Osteocyte (in vitro differentiated cells): ENCODE measurements at regions not wholly inside any gene's neighbourhood (a gene's known extent, or its start where the extent isn't known, plus 50 kb on each side); places are given as distances from the start of the nearest gene placed in this dataset.

Experiments
- DNase-seq: peaks from one replicate; pipeline ENCODE4 v3.0.0; 2021; ENCODE audit warnings: mixed read lengths; ENCODE audit not compliant: unreplicated experiment; ENCODE audit errors: extremely low spot score
- H3K27ac Mint-ChIP-seq: one replicate; pipeline ENCODE4 v1.8.0; 2021; ENCODE audit warnings: mild to moderate bottlenecking, mixed read lengths; ENCODE audit not compliant: unreplicated experiment
- H3K27me3 Mint-ChIP-seq: one replicate; pipeline ENCODE4 v1.8.0; 2021; ENCODE audit warnings: mixed read lengths; ENCODE audit not compliant: unreplicated experiment
- H3K36me3 Mint-ChIP-seq: one replicate; pipeline ENCODE4 v1.8.0; 2021; ENCODE audit warnings: mixed read lengths; ENCODE audit not compliant: unreplicated experiment
- H3K4me1 Mint-ChIP-seq: one replicate; pipeline ENCODE4 v1.8.0; 2021; ENCODE audit warnings: mixed read lengths; ENCODE audit not compliant: unreplicated experiment
- H3K4me3 Mint-ChIP-seq: one replicate; pipeline ENCODE4 v1.8.0; 2021; ENCODE audit warnings: mild to moderate bottlenecking, moderate library complexity, mixed read lengths; ENCODE audit not compliant: unreplicated experiment
- H3K9me3 Mint-ChIP-seq: one replicate; pipeline ENCODE4 v1.8.0; 2021; ENCODE audit warnings: mixed read lengths; ENCODE audit not compliant: unreplicated experiment
- TF ChIP-seq, protein P1 (sequence below): fragments of 200-600 bp; sonication (generic); IDR thresholded peaks from 2 replicates; pipeline ENCODE4 v1.5.0; 2021; ENCODE audit warnings: antibody characterized with exemption, mild to moderate bottlenecking, moderate library complexity

DNA sequence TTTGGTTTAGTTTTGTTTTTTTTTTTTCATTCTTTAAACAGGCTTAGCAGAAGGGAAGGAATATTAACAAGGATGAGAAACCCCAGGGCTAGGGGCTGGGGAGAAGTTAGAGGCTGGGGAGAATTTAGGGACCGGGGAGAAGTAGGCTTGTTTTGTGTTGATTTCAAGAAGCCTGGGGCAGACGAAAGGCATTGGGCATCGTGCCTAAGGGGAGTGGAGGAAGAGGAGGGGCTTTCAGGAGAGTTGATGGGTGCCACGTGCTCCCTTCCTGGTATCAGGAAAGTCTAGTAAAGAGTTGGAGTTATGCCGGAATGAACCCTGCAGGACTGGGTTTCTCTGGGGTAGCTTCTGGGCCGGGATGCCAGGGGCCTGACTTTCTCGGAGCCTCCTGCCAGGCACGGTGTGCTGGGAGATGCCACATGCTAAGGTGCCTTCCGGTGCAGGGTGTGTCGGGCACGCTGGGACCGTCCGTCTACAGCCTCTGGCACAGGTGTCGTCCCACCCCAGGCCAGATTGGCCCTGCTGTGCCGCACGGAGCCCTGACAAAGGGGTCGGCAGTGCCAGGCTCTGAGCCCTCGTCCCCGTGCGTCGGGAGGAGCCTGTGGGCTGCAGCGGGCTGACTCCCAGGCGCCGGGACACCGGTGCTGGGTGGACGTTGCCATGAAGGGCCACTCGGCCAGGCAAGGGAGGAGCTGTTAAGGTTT is 159.9 kb downstream of the OLFM1 start:
- TF ChIP-seq, protein P1, sequence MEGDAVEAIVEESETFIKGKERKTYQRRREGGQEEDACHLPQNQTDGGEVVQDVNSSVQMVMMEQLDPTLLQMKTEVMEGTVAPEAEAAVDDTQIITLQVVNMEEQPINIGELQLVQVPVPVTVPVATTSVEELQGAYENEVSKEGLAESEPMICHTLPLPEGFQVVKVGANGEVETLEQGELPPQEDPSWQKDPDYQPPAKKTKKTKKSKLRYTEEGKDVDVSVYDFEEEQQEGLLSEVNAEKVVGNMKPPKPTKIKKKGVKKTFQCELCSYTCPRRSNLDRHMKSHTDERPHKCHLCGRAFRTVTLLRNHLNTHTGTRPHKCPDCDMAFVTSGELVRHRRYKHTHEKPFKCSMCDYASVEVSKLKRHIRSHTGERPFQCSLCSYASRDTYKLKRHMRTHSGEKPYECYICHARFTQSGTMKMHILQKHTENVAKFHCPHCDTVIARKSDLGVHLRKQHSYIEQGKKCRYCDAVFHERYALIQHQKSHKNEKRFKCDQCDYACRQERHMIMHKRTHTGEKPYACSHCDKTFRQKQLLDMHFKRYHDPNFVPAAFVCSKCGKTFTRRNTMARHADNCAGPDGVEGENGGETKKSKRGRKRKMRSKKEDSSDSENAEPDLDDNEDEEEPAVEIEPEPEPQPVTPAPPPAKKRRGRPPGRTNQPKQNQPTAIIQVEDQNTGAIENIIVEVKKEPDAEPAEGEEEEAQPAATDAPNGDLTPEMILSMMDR = no peak
- H3K36me3 Mint-ChIP-seq = no peaks in the 10 kb centered on the region
- H3K9me3 Mint-ChIP-seq = no peaks in the 10 kb centered on the region
- H3K4me1 Mint-ChIP-seq = no peaks in the 10 kb centered on the region
- H3K4me3 Mint-ChIP-seq = no peak overlapping the region
- no peak overlapping the region for H3K27ac Mint-ChIP-seq
- no peaks in the 10 kb centered on the region for H3K27me3 Mint-ChIP-seq
- DNase-seq = no peak

GRCh38 chr9:135248111-135248510 is 160.6 kb downstream of the OLFM1 start:
- Mint-ChIP-seq H3K9me3 (no peaks in the 10 kb centered on the region), H3K4me3 (no peak overlapping the region), H3K27me3 (no peaks in the 10 kb centered on the region), H3K27ac (no peak overlapping the region), H3K4me1 (no peaks in the 10 kb centered on the region), H3K36me3 (no peaks in the 10 kb centered on the region)
- TF ChIP-seq, protein P1 = no peak
- DNase-seq = no peak

GRCh38 chr9:135248721-135249120 is 161.3 kb downstream of the OLFM1 start:
- Mint-ChIP-seq H3K4me1 (no peaks in the 10 kb centered on the region), H3K9me3 (no peaks in the 10 kb centered on the region), H3K4me3 (no peak overlapping the region), H3K27me3 (no peaks in the 10 kb centered on the region), H3K27ac (no peak overlapping the region), H3K36me3 (no peaks in the 10 kb centered on the region)
- TF ChIP-seq, protein P1 = no peak
- DNase-seq = no peak

DNA sequence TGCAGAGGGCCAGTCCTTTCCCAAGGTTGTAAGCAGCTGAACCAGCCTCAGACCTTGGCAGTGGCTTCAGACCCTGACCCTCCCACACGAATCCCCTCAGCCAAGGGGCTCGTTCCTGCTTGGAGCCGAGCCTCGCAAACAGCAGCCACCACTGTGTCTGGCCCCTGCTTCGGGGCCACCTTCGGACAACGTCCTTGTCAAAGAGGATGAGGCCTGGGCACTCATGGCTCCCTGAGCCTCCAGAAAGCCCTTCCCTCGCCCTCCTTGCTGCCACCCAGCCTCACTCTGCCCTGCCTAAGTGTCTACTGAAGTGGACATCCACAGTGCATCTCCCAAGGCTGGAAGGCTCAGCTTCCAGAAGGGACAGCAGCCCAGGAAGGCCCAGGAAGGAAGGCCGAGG is 161.7 kb downstream of the OLFM1 start:
- TF ChIP-seq, protein P1 = no peak
- no peak for DNase-seq
- H3K27me3 Mint-ChIP-seq = no peaks in the 10 kb centered on the region
- no peak overlapping the region for H3K4me3 Mint-ChIP-seq
- no peaks in the 10 kb centered on the region for H3K4me1 Mint-ChIP-seq
- no peaks in the 10 kb centered on the region for H3K9me3 Mint-ChIP-seq
- H3K36me3 Mint-ChIP-seq = no peaks in the 10 kb centered on the region
- H3K27ac Mint-ChIP-seq = no peak overlapping the region

DNA sequence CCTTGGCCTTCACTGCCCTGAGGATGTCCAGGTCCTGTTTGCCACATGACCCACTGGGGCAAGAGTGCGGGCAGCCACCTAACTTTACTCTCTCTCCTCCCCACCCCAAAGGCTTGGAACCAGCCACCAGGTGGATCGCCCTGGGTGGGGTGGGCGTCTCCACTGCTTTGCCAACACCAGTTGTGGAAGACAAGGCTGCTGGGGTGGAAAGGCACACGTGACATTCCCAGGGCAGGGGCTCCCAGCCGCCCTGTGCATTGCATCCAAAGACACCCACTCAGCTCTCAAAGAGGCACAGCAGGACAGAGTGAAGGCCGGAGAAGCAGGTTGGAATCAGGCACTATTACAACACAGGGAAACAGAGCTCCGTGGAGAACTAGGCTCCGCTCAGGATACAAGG is 162.2 kb downstream of the OLFM1 start:
- no peak overlapping the region for H3K27ac Mint-ChIP-seq
- no peaks in the 10 kb centered on the region for H3K36me3 Mint-ChIP-seq
- DNase-seq = no peak
- no peaks in the 10 kb centered on the region for H3K9me3 Mint-ChIP-seq
- H3K4me3 Mint-ChIP-seq = no peak overlapping the region
- TF ChIP-seq, protein P1 = no peak
- H3K4me1 Mint-ChIP-seq = no peaks in the 10 kb centered on the region
- H3K27me3 Mint-ChIP-seq = no peaks in the 10 kb centered on the region
